ENCODE measurements at regions not wholly inside any gene's neighbourhood (a gene's known extent, or its start where the extent isn't known, plus 50 kb on each side); places are given as distances from the start of the nearest gene placed in this dataset.

GRCh38 chr6:132107896-132108295 is 156.7 kb upstream of the CCN2 start:
- no peak for DNase-seq (ENCODE audit: extremely low read depth, low read depth, low spot score)

- no peak for DNase-seq (ENCODE audit: extremely low read depth, low read depth, low spot score)
Observed at GRCh38 chr6:132101535-132101934, 150.4 kb upstream of the CCN2 start.

- DNase-seq (ENCODE audit: extremely low read depth, low read depth, low spot score) = no peak
Observed at GRCh38 chr6:132100388-132100990, 149.3 kb upstream of the CCN2 start.

- no peak for DNase-seq (ENCODE audit: extremely low read depth, low read depth, low spot score)
Observed at GRCh38 chr6:132096996-132097395, 145.8 kb upstream of the CCN2 start.

GRCh38 chr6:132096245-132096644 is 145.1 kb upstream of the CCN2 start:
- no peak for DNase-seq (ENCODE audit: extremely low read depth, low read depth, low spot score)

GRCh38 chr6:132089173-132089572 is 138.0 kb upstream of the CCN2 start:
- DNase-seq (ENCODE audit: extremely low read depth, low read depth, low spot score) = no peak

- DNase-seq (ENCODE audit: extremely low read depth, low read depth, low spot score) = no peak
Observed at GRCh38 chr6:132088150-132088549, 137.0 kb upstream of the CCN2 start.

- DNase-seq (ENCODE audit: extremely low read depth, low read depth, low spot score) = no peak
Observed at GRCh38 chr6:132087391-132087790, 136.2 kb upstream of the CCN2 start.

- no peak for DNase-seq (ENCODE audit: extremely low read depth, low read depth, low spot score)
Observed at GRCh38 chr6:132085731-132086130, 134.6 kb upstream of the CCN2 start.

- peak; percentile 92 for DNase-seq (ENCODE audit: extremely low read depth, low read depth, low spot score)
Observed at GRCh38 chr6:132084811-132085509, 133.8 kb upstream of the CCN2 start.

- no peak for DNase-seq (ENCODE audit: extremely low read depth, low read depth, low spot score)
Observed at GRCh38 chr6:132082421-132082820, 131.2 kb upstream of the CCN2 start.

GRCh38 chr6:132081338-132081737 is 130.2 kb upstream of the CCN2 start:
- no peak for DNase-seq (ENCODE audit: extremely low read depth, low read depth, low spot score)

GRCh38 chr6:132079286-132079685 is 128.1 kb upstream of the CCN2 start:
- DNase-seq (ENCODE audit: extremely low read depth, low read depth, low spot score) = no peak

GRCh38 chr6:132076452-132076851 is 125.3 kb upstream of the CCN2 start:
- DNase-seq (ENCODE audit: extremely low read depth, low read depth, low spot score) = no peak

GRCh38 chr6:132072831-132073230 is 121.7 kb upstream of the CCN2 start:
- DNase-seq (ENCODE audit: extremely low read depth, low read depth, low spot score) = no peak

- DNase-seq (ENCODE audit: extremely low read depth, low read depth, low spot score) = no peak
Observed at GRCh38 chr6:132072271-132072670, 121.1 kb upstream of the CCN2 start.

- DNase-seq (ENCODE audit: extremely low read depth, low read depth, low spot score) = no peak
Observed at GRCh38 chr6:132070356-132070755, 119.2 kb upstream of the CCN2 start.

GRCh38 chr6:132068766-132069165 is 117.6 kb upstream of the CCN2 start:
- DNase-seq (ENCODE audit: extremely low read depth, low read depth, low spot score) = no peak

- DNase-seq (ENCODE audit: extremely low read depth, low read depth, low spot score) = no peak
Observed at GRCh38 chr6:132067286-132067685, 116.1 kb upstream of the CCN2 start.

- no peak for DNase-seq (ENCODE audit: extremely low read depth, low read depth, low spot score)
Observed at GRCh38 chr6:132065556-132065955, 114.4 kb upstream of the CCN2 start.

GRCh38 chr6:132063738-132064137 is 112.6 kb upstream of the CCN2 start:
- DNase-seq (ENCODE audit: extremely low read depth, low read depth, low spot score) = peak; percentile 98

- peak; percentile 93 for DNase-seq (ENCODE audit: extremely low read depth, low read depth, low spot score)
Observed at GRCh38 chr6:132063204-132063603, 112.0 kb upstream of the CCN2 start.

- DNase-seq (ENCODE audit: extremely low read depth, low read depth, low spot score) = no peak
Observed at GRCh38 chr6:132062626-132063025, 111.5 kb upstream of the CCN2 start.

Data from glomerular endothelial cell (primary cell).